NCI-H2107 (cell line): ENCODE measurements at regions not wholly inside any gene's neighbourhood (a gene's known extent, or its start where the extent isn't known, plus 50 kb on each side); places are given as distances from the start of the nearest gene placed in this dataset.
"Not testable (repeated sequence)": the region's sequence is repeated elsewhere in the genome, so short reads cannot be mapped to it uniquely, and the experiment has no call there.

Source experiments
- DNase-seq: peaks from one replicate; lab custom pipeline; 2025; lab: John Stamatoyannopoulos, UW

- DNase-seq, result no peak
Observed at GRCh38 chr14:40252817-40253447, 820.7 kb upstream of the FBXO33 start.

GRCh38 chr14:40248671-40249070 lies 816.4 kb upstream of the FBXO33 start:
- DNase-seq, result no peak

- no peak for DNase-seq
Observed at GRCh38 chr14:40240245-40240859, 808.1 kb upstream of the FBXO33 start.

GRCh38 chr14:40232302-40232701 lies 800.1 kb upstream of the FBXO33 start:
- DNase-seq, result no peak

- no peak for DNase-seq
Observed at GRCh38 chr14:40229676-40230075, 797.4 kb upstream of the FBXO33 start.

GRCh38 chr14:40222996-40223395 lies 790.8 kb upstream of the FBXO33 start:
- DNase-seq, result no peak

- DNase-seq, result no peak
Observed at GRCh38 chr14:40221428-40221827, 789.2 kb upstream of the FBXO33 start.

GRCh38 chr14:40219032-40219431 lies 786.8 kb upstream of the FBXO33 start:
- DNase-seq, result no peak

- no peak for DNase-seq
Observed at GRCh38 chr14:40218282-40218941, 786.2 kb upstream of the FBXO33 start.

- no peak for DNase-seq
Observed at GRCh38 chr14:40216976-40217375, 784.7 kb upstream of the FBXO33 start.

GRCh38 chr14:40216408-40216807 lies 784.2 kb upstream of the FBXO33 start:
- not testable (repeated sequence) for DNase-seq

GRCh38 chr14:40213701-40214100 lies 781.5 kb upstream of the FBXO33 start:
- no peak for DNase-seq

- DNase-seq, result no peak
Observed at GRCh38 chr14:40204441-40205175, 772.4 kb upstream of the FBXO33 start.

- DNase-seq, result no peak
Observed at GRCh38 chr14:40199101-40199500, 766.9 kb upstream of the FBXO33 start.

GRCh38 chr14:40197344-40197743 lies 765.1 kb upstream of the FBXO33 start:
- DNase-seq, result no peak

GRCh38 chr14:40188006-40188405 lies 755.8 kb upstream of the FBXO33 start:
- DNase-seq, result no peak

GRCh38 chr14:40164083-40164482 lies 731.9 kb upstream of the FBXO33 start:
- no peak for DNase-seq

GRCh38 chr14:40139657-40140056 lies 707.4 kb upstream of the FBXO33 start:
- no peak for DNase-seq

- DNase-seq, result no peak
Observed at GRCh38 chr14:40133463-40133862, 701.2 kb upstream of the FBXO33 start.

GRCh38 chr14:40129159-40129558 lies 696.9 kb upstream of the FBXO33 start:
- DNase-seq, result no peak

GRCh38 chr14:40123816-40124215 lies 691.6 kb upstream of the FBXO33 start:
- no peak for DNase-seq

- no peak for DNase-seq
Observed at GRCh38 chr14:40122968-40123648, 690.9 kb upstream of the FBXO33 start.
